ENCODE measurements at regions not wholly inside any gene's neighbourhood (a gene's known extent, or its start where the extent isn't known, plus 50 kb on each side); places are given as distances from the start of the nearest gene placed in this dataset.

DNA sequence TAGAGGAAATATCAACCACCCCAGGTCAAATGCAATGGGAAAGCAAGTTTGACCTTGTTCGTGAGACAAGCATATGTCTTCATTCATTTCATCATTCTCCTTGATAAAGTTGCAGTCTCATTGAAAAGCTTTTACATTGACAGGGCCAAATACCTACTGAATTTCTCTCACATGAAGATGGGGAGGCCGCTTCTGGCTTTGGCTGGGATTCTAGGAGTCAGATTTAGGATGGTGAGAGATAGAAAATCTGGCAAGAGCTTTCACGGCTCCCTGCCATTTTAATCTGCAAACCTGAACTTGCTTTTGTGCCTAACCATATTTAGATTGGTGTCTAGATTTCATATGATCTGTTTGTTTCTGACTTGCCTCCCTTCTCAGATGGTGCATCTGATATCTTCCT lies 88.0 kb downstream of the TMEM100 start:
- no peak for DNase-seq (ENCODE audit: low read depth)

DNA sequence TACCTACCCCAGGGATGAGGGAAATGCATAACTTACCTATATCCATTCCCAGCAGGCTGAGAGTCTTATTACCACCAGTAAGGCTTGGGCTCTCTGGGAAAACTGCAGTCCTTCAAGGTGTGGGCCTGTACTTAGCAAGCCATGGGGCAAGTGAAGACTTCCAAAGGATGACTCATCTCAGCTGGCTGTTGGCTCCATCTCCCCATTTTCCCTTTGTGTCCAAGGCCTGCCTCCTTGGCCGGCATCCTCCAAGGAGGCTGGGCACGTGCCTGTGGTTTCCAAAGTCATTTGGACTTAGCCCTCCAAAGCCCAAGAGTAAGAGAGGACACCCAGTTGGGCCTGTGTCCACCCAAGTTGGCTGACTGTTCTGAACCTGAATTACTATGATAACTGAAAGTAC lies 89.8 kb downstream of the TMEM100 start:
- no peak for DNase-seq (ENCODE audit: low read depth)

DNA sequence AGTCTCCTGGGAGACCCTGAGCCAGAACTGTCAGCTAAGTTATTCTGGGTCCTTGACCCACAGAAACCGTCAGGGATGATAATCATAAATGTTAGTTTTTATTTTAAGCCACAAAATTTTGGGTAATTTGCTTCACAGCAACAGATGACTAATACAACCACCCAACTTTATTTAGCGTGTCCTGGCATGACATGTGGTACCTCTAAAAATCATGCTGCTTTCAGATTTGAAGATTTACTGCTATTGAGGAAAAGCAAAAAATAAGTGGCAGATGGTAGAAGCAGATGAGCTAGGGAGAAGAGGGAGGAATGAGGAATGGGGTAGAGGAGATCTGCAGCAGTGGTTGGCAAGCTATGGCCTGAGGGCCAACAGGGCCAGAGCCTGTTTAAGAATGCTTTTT lies 90.4 kb downstream of the TMEM100 start:
- no peak for DNase-seq (ENCODE audit: low read depth)

DNA sequence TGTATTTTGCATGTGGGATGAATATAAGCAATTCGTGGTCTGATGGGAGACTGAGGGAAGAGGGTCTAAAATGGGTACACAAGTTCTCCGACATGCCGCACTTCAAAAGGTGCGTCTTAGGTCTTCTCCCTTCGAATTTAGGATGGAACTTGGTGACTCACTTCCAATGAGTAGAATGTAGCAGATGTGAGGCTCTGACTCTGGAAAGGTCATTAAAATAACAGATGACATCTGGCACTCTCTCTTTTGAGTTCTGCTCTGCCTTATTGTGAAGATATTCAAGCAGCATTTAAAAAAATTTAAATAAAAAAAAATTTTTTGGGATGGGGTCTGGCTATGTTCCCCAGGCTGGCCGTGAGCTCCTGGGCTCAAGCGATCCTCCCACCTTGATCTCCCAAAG lies 92.7 kb downstream of the TMEM100 start:
- DNase-seq (ENCODE audit: low read depth) = no peak

DNA sequence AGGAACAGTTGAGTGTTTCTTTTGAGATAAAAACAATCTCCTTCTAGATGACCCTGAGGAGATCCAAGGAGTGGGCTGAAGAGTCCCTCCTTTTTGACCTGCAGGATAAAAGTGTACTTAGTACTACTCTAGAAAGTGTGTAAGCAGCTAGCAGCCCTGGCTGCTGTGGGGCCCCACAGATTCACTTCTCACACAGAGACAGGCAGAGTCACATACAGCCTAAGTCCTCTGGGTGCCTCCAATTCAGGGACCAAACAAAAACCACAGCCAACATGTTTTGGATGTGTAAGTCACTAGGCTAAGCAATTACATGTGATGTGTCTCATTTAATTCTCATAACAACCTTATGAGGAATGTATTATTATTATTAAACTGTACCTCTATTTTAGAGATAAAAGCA lies 97.1 kb downstream of the TMEM100 start:
- DNase-seq (ENCODE audit: low read depth) = no peak

DNA sequence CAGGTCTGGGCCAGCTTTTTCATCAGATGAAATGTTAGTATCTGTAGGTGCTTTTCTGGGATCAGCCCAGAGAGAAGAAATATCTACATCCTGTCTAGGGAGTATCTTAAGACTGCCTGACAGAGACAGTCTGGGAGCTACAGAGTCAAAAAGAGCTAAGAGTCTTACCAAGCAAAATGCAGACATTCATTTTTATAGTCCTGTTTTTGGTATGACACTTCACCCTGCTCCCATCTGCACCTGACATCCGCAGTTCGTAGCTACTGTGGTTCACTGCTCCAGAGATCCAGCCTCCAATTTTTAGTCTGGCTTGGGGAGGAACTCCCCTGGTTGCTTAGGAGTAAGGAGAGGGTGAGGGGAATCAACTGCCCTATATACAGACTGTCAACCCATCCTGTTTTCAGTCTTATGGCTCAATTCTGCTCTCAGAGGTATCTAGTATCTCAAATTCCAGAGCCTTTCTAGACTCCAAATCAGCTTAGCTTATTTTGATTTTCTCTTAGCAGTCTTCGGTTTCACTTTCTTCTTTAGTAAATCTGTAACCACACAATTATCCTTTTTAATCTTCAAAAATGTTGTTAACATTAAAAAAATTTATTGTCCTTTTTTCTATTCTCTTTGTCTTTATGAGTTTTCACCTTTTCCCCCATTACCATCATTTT lies 97.8 kb downstream of the TMEM100 start:
- DNase-seq (ENCODE audit: low read depth) = no peak

DNA sequence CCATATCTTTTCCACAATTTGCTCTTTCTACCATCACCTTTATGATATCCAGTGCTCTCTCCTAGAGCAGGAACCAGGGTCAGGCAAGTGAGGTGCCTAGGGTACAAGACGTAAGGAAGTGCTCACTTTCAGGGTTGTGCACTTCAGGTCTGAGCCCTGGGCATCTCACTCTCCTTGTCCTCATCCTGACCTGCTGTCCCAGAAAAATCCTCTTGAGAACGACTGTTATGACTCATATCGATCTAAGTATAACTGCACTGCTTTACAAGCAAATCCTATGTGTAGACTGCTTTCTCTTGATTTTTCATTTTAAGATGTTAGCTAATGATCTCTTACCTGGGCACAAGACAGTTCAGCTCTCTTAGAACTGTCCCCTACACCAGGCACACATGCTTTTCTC lies 100.1 kb downstream of the TMEM100 start:
- no peak for DNase-seq (ENCODE audit: low read depth)

DNA sequence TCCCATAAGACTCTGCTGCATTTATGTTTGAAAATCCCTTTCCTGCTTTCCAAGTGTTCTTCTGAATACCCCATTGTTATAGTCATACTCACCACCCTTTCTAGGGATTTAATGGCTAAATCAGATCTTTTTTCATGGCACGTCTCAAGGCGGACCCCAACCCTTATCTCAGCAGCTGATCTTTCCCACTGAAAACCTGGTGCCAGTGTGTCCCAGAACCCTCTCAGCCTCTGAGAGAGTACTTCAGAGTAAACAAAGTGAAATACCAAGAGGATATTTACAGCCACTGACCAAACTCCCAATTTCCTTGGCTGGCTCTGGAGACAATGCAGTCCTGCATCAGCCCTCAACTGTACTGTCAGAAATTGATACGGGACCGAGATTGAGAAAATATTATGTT lies 101.7 kb downstream of the TMEM100 start:
- no peak for DNase-seq (ENCODE audit: low read depth)

DNA sequence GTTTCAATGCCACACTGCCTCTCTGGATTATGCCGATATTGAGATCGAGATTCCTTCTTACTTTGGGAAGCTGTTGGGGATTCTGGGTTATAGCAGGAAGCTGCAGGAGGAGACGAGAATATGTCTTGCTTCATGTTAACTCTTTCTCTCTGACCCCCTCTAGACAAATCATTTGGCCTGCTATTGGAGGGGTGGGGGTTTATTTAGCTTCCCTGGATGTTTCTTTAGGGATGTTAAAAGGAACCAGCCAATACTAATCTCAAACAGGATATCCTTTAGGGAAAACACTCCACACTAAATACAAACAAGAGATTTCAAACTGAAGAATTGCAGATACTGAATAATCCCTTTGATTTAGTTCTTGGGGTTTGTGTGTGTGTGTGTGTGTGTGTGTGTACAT lies 102.6 kb downstream of the TMEM100 start:
- no peak for DNase-seq (ENCODE audit: low read depth)

DNA sequence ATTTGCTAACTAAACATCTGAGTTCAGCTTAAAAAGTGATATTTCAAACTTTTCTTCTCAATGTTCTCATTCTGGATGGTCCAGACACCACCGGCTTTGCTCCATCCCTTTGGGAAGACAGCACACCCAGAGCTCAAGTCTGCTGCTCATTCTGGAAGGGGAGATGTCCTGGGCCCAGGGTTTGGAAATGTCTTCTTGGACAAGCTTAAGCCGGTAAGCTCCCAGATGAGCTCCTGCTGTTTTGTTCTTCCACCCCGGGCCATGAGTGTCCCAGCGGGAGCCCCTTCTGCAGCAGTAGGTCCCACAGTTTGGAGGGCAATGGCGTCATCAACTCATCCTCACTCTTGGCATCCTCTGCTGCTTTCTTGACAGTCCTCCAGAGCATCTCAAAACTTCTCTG lies 105.2 kb downstream of the TMEM100 start:
- DNase-seq (ENCODE audit: low read depth) = no peak

DNA sequence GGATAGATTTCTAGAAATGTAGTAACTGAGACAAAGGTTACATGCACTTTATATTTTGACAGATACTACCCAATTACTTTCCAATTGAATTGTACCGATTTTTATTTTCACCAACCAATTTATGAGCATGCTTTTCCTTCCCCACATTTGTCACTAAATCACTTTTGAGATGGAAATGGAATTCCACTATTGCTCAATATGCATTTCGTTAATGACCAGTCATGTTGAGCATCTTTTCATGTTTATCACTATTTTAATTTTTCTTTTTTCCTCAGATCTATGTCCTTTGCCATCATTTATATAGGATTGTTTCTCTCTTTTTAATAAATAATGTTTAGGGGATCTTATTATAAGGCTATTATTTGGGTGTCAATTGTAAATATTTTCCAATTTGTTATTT lies 102.8 kb upstream of the SMIM36 start:
- no peak for DNase-seq (ENCODE audit: low read depth)

DNA sequence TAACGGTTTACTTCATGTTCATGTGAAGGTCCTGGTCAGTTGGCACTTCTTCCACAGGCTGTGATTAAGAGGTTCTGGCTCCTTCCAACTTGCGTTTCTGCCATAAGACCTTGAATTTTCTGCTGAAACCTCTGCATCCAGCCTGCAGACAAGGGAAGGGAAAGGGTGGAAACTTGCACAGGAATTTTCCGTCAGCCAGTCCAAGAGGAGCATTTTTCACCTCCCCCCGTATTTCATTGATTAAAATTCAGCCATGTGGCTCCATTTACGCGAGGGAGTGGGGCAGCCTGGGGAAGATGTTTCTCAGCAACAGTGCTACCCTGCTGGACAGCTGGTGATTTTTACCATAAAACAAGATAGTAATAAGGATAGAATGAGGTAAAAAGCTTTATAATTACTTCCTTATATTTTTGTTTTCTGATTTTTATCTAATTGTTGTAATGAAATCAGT lies 101.5 kb upstream of the SMIM36 start:
- no peak for DNase-seq (ENCODE audit: low read depth)

DNA sequence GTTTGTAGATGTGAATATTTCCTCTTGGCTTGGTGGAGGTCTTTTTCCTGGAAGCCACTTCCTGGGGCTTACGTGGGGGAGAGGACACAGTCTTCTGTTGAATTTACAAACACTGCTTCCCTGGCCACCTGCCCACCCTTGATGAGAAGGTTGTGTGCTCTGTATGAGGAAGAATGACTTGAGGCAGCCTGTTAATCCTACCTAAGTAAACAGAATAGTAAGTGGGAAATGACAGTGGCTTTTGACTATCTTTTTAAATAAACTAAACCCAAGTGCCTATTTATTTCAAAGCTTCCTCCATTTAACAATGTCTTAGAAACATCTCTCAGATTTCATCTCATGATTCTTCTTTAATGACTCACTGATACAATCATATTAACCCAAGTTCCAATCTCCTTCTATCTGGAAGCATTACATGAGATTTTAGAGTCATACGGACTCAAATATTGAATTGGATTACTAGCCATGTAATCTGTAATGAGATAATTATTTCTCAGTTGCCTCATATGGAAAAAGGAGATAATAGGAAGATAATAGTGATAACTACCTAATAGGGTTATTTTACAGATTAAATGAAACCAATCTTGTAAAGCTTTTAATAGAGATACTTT lies 96.6 kb upstream of the SMIM36 start:
- no peak for DNase-seq (ENCODE audit: low read depth)

DNA sequence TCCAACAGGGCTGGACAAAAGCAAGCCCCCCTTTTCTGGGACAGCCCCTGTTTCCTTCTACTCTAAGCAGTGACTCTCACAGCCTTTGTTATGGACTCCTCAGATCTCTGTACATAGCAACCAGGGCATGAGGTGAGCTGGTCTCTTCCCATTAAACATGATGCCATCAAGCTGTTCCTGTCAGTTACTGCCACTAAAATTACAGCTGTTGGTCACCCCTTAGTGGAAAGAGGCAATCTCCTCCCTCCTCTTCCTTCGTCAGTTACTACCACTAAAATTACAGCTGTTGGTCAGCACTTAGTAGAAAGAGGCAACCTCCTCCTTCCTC lies 95.2 kb upstream of the SMIM36 start:
- DNase-seq (ENCODE audit: low read depth) = no peak

DNA sequence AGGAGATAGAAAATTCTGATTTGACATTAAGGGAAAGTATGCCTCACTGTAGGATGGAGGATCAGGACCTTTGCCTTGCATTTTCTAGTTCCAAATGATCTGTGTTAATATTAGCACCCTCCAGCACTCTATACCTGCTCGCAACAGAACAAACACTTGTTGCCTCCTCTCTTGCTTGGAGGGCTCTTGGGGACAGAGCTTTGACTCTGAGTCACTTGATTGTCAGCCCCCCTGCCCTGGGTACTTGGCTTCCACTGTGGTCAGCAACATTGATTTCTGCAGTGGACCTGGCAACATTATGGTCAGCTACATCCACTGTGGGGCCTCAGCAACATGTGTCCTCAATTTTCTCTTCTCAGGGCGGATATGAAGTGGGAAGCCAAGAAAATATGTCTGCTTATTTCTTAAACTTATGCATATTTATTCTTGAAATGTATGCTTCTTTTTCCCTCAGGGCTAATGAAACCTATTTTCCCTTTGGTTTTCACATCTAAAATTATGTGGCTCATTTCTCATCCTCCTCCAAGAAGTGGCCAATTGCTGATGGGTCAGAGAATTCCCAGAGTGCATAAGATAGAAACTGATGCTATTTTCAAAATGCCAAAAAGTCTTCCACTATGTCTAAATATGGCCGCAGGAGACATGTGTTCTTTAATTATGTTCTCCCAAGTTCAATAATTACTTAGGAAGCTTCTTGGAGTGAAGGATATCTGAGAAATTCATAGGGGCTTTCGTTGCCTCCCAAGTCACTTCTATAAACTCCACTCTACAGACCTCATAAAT lies 94.6 kb upstream of the SMIM36 start:
- no peak for DNase-seq (ENCODE audit: low read depth)

DNA sequence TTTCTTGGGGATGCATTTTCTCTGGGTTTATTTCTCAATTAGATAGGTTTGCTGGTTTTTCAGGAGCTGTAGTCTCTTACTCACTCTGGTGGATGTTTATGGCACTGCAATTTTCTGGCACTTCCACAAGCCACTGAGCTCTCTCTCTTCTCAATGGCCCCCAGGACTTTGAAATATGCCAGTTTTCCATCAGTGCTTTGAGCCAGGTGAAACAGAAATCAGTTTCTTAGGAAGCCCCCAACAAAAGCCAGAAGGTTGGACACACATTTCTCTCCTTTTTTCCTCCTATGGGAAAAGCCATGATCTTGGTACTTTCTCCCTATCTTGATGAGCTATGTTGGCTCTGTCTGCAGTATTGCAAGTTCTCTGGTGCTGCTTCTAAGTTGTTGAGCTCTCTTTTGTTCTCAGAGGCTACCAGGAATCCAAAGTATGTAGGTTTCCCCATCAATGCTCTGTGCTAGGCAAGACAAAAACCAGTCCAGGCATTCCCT lies 90.7 kb upstream of the SMIM36 start:
- no peak for DNase-seq (ENCODE audit: low read depth)

DNA sequence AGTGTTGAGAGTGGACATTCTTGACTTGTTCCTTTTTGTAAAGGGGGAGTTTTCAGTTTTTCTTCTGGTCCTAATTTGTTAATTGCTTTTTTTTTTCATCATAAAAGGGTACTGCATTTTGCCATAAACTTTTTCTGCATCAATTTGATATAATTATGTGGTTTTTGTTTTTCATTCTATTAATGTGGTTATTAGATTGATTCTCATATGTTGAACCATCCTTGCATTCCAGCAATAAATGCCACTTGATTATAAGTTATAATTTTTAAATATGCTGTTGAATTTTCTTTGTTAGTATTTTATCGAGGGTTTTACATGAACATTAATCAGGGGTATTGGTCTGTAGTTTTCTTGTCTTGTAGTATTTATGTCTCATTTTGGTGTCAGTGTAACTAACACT lies 87.2 kb upstream of the SMIM36 start:
- DNase-seq (ENCODE audit: low read depth) = no peak

DNA sequence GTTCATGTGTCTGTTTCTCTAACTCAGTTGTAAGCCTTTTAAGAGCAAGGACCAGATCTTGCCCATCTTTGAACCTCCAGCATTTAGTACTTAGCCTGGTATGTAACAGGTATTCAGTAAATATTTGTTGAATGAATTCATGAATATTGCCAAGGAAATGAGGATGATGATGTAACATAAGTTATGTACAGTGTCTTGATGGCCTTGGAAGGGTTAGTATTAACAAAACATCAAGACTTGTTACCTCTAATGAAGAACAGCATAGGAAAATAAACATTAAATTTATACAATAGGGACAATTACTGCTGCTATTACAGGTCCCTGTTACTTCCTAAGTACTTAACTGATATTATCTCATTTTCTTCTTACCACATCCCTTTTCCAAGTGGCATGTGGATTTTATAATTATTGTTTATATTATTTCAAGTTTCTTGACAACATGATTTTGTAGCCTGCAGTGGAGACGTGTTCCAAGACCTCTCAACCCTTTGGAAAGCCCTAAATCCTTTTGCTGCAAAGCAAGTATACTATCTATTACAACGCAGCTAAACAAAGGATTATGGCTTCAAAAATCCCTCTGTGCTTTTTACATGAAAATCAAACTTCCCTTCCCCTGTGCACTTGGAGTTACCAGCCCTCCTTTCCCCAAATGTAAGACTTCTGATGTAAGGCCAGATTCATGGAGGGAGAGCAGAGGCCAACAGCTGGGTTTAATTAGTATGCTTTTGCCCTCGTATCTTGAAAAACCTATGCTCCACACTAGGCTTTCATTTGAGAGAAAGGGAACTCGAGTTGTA lies 77.4 kb upstream of the SMIM36 start:
- DNase-seq (ENCODE audit: low read depth) = no peak

DNA sequence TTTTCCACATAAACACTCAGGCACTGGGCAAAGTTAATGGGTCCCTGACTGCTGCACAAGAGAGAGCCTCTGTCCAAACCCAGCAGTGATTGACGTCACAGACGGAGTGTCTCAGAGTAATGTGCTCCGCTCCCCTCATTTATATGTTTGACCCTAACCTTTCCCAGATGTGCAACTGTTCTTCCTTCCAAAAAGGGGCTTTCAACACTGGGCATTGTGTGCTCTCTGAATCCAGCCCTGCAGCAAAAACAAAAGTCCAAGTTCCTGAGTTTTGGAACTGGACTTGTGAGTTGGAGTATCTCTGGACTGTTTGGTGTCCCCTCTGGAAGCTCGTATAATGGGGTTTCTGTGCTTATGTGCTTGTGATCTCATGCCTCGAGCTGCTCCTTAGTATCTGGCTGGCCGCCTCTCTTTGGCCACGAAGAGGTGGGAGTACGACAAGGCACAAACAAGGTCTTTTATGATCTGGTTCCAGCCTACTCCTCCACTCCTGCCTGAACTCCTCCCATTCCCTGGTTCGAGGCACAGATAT lies 76.4 kb upstream of the SMIM36 start:
- no peak for DNase-seq (ENCODE audit: low read depth)

DNA sequence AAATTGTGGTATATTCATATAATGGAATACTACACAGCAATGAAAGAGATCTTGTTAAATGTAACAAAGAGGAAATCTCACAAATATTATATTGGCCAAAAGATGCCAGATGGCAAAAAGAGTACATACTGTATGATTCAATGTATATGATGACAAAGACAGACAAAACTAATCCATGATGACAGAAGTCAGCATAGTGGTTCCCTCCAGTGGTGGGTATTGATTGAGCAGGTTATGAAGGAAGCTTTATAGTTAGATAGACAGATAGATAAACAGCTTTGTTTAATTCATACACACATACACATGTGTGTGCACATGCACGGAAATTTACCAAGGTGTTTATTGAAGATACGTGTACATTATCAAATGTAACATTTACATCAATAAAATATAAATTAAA lies 74.4 kb upstream of the SMIM36 start:
- DNase-seq (ENCODE audit: low read depth) = no peak

DNA sequence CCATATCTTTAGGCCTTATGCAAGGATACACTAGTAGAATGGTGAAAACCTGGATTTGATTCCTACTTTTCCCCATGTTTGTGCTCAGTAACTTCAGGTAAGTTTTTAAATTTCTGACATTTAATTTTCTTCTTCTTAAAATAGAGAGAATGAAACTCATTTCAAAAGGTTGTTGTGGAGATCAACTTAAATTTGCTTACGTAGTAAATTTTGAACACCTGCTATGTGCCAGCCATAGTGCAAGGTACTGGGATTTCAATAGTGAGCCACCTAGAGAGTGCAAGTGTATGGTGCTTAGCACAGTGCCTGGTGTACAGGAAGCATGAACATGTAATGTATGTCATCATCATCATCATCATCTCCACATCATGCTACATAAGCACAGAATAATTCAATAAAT lies 73.6 kb upstream of the SMIM36 start:
- DNase-seq (ENCODE audit: low read depth) = no peak

DNA sequence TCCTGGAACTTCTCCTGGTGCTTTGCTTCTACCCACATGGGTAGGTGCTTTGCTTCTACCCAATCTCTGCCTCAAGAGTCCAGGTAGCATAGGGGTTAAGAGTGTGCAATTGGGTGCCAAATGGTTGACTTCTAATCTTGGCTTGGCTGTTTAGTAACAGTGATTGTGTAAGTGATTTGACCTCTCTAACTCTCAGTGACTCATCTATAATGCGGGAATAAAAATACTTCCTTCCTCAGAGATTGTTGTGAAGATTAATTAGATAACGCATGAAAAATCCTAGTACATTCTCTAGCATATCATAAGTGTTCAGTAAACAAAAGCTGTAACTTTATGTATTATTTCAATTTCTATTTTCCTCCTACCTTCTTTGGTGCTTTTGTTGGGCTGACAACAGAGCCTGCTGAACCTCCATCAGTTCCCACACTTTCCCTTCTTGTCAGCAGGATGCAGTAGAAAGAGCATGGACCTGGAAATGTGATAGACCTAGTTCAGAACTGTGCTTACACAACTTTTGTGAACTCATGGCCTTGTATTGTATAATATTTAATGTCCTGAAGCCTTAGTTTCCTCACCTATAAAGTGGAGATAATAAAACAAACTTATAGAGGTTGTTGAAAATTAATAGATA lies 72.9 kb upstream of the SMIM36 start:
- DNase-seq (ENCODE audit: low read depth) = no peak

Measured in activated T-cell treated with anti-CD3 and anti-CD28 coated beads for 48 hours (primary cell).